D721Med (cell line): ENCODE measurements at regions not wholly inside any gene's neighbourhood (a gene's known extent, or its start where the extent isn't known, plus 50 kb on each side); places are given as distances from the start of the nearest gene placed in this dataset.

Experiments
- DNase-seq: peaks from one replicate; pipeline ENCODE4 v3.0.0; 2011; ENCODE audit warnings: low spot score; ENCODE audit not compliant: insufficient read length
- FAIRE-seq: peaks from 2 replicates; lab custom pipeline; 2011; peaks lifted over from hg19 to GRCh38; lab: Jason Lieb, UNC
- CTCF ChIP-seq: IDR thresholded peaks from 2 replicates; pipeline ENCODE4 v1.5.1; 2012; ENCODE audit warnings: mild to moderate bottlenecking, control low read depth; ENCODE audit not compliant: insufficient read depth; ENCODE audit errors: missing control alignments

DNA sequence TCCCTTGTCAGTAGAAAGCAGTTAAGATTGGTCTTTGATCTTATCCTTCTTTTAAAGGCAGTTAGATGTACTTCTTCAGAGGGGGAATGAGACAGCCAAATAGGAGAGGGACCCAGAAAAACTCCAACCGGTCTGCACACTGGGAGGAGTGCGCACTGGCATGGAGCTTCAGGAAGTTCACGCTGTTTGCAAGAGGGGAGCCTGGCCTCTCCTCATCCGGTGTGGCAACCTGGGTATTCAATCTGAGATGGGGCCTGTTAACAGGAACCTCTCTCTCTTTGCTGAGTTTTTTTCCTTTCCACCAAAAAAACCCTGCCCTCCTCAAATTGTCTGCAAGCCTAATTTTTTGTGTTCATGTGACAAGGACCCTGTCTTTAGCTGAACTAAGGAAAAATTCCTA is 162.5 kb upstream of the OLIG3 start:
- FAIRE-seq (no peak), DNase-seq (no peak)
- TF ChIP-seq CTCF = no peak

DNA sequence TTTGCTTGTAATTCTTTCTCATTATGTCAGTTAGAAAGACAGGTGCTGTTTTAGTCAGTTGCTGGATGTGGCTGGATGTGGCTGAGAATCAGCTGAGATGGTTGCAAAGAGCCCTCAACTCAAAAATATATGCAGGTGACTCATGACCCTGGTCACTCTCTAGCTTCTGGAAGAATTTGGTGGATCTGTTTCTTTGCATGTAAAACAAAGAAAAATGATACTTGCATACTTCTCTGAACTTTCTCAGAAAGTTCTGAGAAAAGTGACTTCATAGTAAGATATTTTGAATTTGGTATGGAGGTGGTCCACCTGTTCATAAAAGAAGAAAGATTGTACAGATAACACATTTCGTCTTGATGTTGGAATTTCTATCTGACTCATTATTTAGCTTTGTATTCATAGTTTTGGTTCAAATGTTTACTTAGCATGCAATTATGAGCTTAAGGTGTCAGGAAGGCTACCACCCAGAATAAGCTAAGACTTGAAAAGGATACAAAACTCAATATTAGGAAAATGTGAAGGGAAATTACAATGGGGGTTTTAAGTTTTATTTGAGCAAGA is 163.2 kb upstream of the OLIG3 start:
- DNase-seq = no peak
- no peak for TF ChIP-seq CTCF
- FAIRE-seq = no peak

DNA sequence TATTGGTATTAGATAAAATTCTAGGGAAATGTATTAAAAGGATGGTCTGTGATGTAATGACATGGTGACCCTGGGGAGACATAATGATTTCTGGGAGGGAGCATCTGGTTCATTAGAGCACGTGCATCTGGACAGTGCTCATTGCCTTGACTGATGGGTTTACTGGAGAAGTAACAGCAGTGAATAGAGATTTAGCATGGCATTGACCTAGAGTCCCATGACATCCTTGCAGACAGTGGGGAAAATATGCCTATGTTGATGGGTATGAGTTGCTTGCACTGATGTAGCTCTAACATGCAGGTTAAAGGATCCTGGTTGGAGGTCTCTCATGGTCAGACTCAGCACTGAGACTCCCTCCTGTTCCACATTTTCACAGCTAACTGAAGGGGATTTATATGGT is 164.1 kb upstream of the OLIG3 start:
- DNase-seq = no peak
- FAIRE-seq = no peak
- no peak for TF ChIP-seq CTCF

DNA sequence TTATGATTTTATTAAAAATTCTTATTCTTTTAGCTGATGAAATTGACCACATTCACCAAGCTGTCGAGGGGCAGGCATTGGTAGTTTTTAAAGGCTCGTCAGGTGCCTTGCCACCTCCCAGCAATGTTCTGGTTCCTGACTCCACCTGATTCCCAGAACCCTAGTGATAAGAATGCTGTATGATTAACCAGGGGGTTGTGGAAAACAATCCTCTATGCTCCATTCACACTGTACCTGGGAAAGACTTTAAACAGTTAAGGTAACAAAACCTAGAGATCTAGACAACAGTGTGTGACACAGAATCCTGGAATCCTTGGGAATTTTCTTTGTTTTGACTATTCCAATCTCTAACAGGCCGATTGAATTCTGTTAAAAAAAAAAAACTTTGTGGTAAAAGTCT is 165.7 kb upstream of the OLIG3 start:
- TF ChIP-seq CTCF = no peak
- no peak for DNase-seq

GRCh38 chr6:137660296-137660731 is 166.1 kb upstream of the OLIG3 start:
- no peak for FAIRE-seq
- no peak for TF ChIP-seq CTCF
- no peak for DNase-seq

More for the DNA sequence above, 165.7 kb upstream of the OLIG3 start:
- FAIRE-seq = no peak

- DNase-seq (no peak), FAIRE-seq (no peak)
- TF ChIP-seq CTCF = no peak
Observed at GRCh38 chr6:137661601-137662000, 167.4 kb upstream of the OLIG3 start.

- DNase-seq = no peak
- no peak for TF ChIP-seq CTCF
- no peak for FAIRE-seq
Observed at GRCh38 chr6:137664183-137664582, 170.0 kb upstream of the OLIG3 start.
